Uterus (tissue), 2 donors: ENCODE measurements at regions not wholly inside any gene's neighbourhood (a gene's known extent, or its start where the extent isn't known, plus 50 kb on each side); places are given as distances from the start of the nearest gene placed in this dataset.

Source experiments
- POLR2A ChIP-seq, 2 donors: fragments of 450-650 bp; IDR thresholded peaks; one replicate each; pipeline ENCODE4 v1.6.1; 2016; ENCODE audit warnings: antibody characterized with exemption in 2 of 2, mild to moderate bottlenecking in 1 of 2, moderate library complexity in 1 of 2
- TF ChIP-seq, protein P1 (sequence below), 4 experiments: fragments of 200-600 bp in 2 of 4; fragments of 450-650 bp in 2 of 4; sonication (generic) in 2 of 4; IDR thresholded peaks; one replicate each; pipeline ENCODE4 v1.5.1; 2016 to 2019; ENCODE audit warnings: antibody characterized with exemption in 4 of 4, mild to moderate bottlenecking in 2 of 4, moderate library complexity in 1 of 4

DNA sequence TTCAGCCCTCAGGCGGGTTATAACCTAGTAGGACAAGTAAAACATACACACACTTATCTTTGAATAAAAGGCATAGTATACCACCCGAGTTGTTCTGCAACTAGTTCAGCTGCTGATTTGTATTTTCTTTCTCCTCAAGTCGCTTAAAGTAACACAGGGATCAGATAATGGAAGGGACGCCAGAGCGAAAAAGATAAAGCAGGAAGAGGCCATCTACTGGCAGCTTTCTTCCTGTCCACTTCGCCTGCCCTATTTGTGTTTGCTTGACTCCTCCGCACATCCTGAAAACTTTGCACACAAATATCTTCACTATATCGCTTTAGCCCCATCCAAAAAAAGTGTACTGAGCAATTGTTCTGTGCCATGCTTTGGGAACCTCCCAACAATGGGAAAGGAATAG, 238.0 kb upstream of the SOX21 start:
- TF ChIP-seq, protein P1, sequence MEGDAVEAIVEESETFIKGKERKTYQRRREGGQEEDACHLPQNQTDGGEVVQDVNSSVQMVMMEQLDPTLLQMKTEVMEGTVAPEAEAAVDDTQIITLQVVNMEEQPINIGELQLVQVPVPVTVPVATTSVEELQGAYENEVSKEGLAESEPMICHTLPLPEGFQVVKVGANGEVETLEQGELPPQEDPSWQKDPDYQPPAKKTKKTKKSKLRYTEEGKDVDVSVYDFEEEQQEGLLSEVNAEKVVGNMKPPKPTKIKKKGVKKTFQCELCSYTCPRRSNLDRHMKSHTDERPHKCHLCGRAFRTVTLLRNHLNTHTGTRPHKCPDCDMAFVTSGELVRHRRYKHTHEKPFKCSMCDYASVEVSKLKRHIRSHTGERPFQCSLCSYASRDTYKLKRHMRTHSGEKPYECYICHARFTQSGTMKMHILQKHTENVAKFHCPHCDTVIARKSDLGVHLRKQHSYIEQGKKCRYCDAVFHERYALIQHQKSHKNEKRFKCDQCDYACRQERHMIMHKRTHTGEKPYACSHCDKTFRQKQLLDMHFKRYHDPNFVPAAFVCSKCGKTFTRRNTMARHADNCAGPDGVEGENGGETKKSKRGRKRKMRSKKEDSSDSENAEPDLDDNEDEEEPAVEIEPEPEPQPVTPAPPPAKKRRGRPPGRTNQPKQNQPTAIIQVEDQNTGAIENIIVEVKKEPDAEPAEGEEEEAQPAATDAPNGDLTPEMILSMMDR (IDR thresholded peaks at IDR 0.05): no peak
- no peak for TF ChIP-seq POLR2A (IDR thresholded peaks at IDR 0.05)
